Keratinocyte (primary cell): ENCODE measurements at regions not wholly inside any gene's neighbourhood (a gene's known extent, or its start where the extent isn't known, plus 50 kb on each side); places are given as distances from the start of the nearest gene placed in this dataset.

ENCODE experiments used
- DNase-seq: peaks from one replicate; pipeline ENCODE4 v3.0.0-alpha.2; 2011; ENCODE audit warnings: low read depth, missing footprints, low spot score
- FAIRE-seq: peaks from 2 replicates; lab custom pipeline; 2011; peaks lifted over from hg19 to GRCh38; lab: Jason Lieb, UNC
- H2AFZ ChIP-seq: 2 replicates; pipeline ENCODE4 v1.6.0; 2012; ENCODE audit warnings: low read length, control low read depth, inconsistent platforms; ENCODE audit not compliant: control insufficient read depth
- H3K27ac ChIP-seq: 2 replicates; pipeline ENCODE4 v1.5.1; 2011; ENCODE audit warnings: low read length; ENCODE audit not compliant: control insufficient read depth, insufficient read depth
- H3K27me3 ChIP-seq: 3 replicates; pipeline ENCODE4 v1.6.0; 2011; ENCODE audit warnings: low read length; ENCODE audit not compliant: control insufficient read depth, insufficient read depth; ENCODE audit errors: extremely low read depth
- H3K36me3 ChIP-seq, 2 experiments: 2 replicates in 1 of 2; 3 replicates in 1 of 2; pipeline ENCODE4 v1.5.1; 2011; ENCODE audit warnings: low read length in 2 of 2, mild to moderate bottlenecking in 1 of 2; ENCODE audit not compliant: control insufficient read depth in 2 of 2, insufficient read depth in 2 of 2; ENCODE audit errors: extremely low read depth in 1 of 2
- H3K4me1 ChIP-seq: 3 replicates; pipeline ENCODE4 v1.5.1; 2011; ENCODE audit warnings: low read length; ENCODE audit not compliant: control insufficient read depth, insufficient read depth; ENCODE audit errors: extremely low read depth
- H3K4me2 ChIP-seq: 3 replicates; pipeline ENCODE4 v1.6.0; 2011; ENCODE audit warnings: low read depth, low read length; ENCODE audit not compliant: control insufficient read depth, insufficient read depth; ENCODE audit errors: extremely low read depth
- H3K4me3 ChIP-seq, 3 experiments: fragments of 200-600 bp in 1 of 3; sonication (generic) in 1 of 3; 2 replicates in 2 of 3; 3 replicates in 1 of 3; pipeline ENCODE4 v1.5.1; 2011 to 2016; ENCODE audit warnings: low read length in 3 of 3, mild to moderate bottlenecking in 3 of 3, control low read depth in 2 of 3, inconsistent platforms in 1 of 3, low read depth in 1 of 3, mixed read lengths in 1 of 3, mixed run types in 1 of 3, moderate library complexity in 1 of 3; ENCODE audit not compliant: control insufficient read depth in 2 of 3, insufficient read depth in 2 of 3; ENCODE audit errors: extremely low read depth in 1 of 3
- H3K79me2 ChIP-seq: 2 replicates; pipeline ENCODE4 v1.6.0; 2012; ENCODE audit warnings: low read length; ENCODE audit not compliant: control insufficient read depth, insufficient read depth
- H3K9ac ChIP-seq: 3 replicates; pipeline ENCODE4 v1.6.0; 2011; ENCODE audit warnings: low read length; ENCODE audit not compliant: control insufficient read depth, insufficient read depth; ENCODE audit errors: extremely low read depth
- H3K9me1 ChIP-seq: 3 replicates; pipeline ENCODE4 v1.6.0; 2011; ENCODE audit warnings: low read length; ENCODE audit not compliant: control insufficient read depth, insufficient read depth; ENCODE audit errors: extremely low read depth
- H3K9me3 ChIP-seq: 2 replicates; pipeline ENCODE4 v1.5.1; 2012; ENCODE audit warnings: low read depth, low read length; ENCODE audit not compliant: control insufficient read depth
- H4K20me1 ChIP-seq: 3 replicates; pipeline ENCODE4 v1.6.0; 2011; ENCODE audit warnings: low read length; ENCODE audit not compliant: control insufficient read depth, insufficient read depth; ENCODE audit errors: extremely low read depth
- CTCF ChIP-seq, 3 experiments: IDR thresholded peaks in 1 of 3; conservative IDR thresholded peaks in 1 of 3; optimal IDR thresholded peaks in 1 of 3; 2 replicates in 2 of 3; 3 replicates in 1 of 3; pipeline versions ENCODE3 to v1.5.1; 2011; ENCODE audit warnings: low read length in 3 of 3, mild to moderate bottlenecking in 3 of 3, moderate library complexity in 2 of 3, control low read depth in 1 of 3, inconsistent platforms in 1 of 3; ENCODE audit not compliant: insufficient read depth in 2 of 3; ENCODE audit errors: extremely low read depth in 1 of 3
- EZH2 ChIP-seq: IDR thresholded peaks from one replicate; pipeline ENCODE4 v1.6.1; 2012; ENCODE audit warnings: inconsistent platforms, mild to moderate bottlenecking, low read length, moderate library complexity
- dilution Hi-C: fragments of 300-500 bp; cut with MboI; formaldehyde crosslinking; loops from one replicate; pipeline ENCODE4 v1.7.0; 2020; ENCODE audit warnings: low sequenced_read_pairs; ENCODE audit not compliant: extremely low pct_ligation_motif_present

- dilution Hi-C loops: no loop called here
- H3K4me1 ChIP-seq: peaks cover 10% of the 10 kb centered on the region
- no peak overlapping the region for H3K27ac ChIP-seq
- FAIRE-seq: no peak
- no peaks in the 10 kb centered on the region for H3K79me2 ChIP-seq
- H3K9me1 ChIP-seq: no peaks in the 10 kb centered on the region
- peak overlapping the region; percentile 32 for H3K4me2 ChIP-seq
- peak overlapping the region in 1 of 3 experiments; percentile 18 for H3K4me3 ChIP-seq
- H3K36me3 ChIP-seq: no peaks in the 10 kb centered on the region
- H3K9ac ChIP-seq: no peak overlapping the region
- TF ChIP-seq EZH2 (no peak), CTCF (optimal IDR thresholded peaks at IDR 0.05 in 1 of 3, IDR thresholded peaks at IDR 0.05 in 1 of 3, conservative IDR thresholded peaks at IDR 0.05 in 1 of 3; ENCODE audit: extremely low read depth in 1 of 3, insufficient read depth in 2 of 3, low read length in 3 of 3) (no peak)
- H4K20me1 ChIP-seq: no peaks in the 10 kb centered on the region
- no peak for DNase-seq
- H3K9me3 ChIP-seq: no peaks in the 10 kb centered on the region
- H2AFZ ChIP-seq: no peak overlapping the region
- no peaks in the 10 kb centered on the region for H3K27me3 ChIP-seq
Measured at GRCh38 chr13:83215627-83216026, 666.6 kb downstream of the SLITRK1 start.

- peaks cover 10% of the 10 kb centered on the region for H3K4me1 ChIP-seq
- H3K27me3 ChIP-seq: no peaks in the 10 kb centered on the region
- H3K4me3 ChIP-seq: no peak overlapping the region
- H3K36me3 ChIP-seq: no peaks in the 10 kb centered on the region
- no peak for TF ChIP-seq EZH2
- no peak for TF ChIP-seq CTCF (optimal IDR thresholded peaks at IDR 0.05 in 1 of 3, IDR thresholded peaks at IDR 0.05 in 1 of 3, conservative IDR thresholded peaks at IDR 0.05 in 1 of 3; ENCODE audit: extremely low read depth in 1 of 3, insufficient read depth in 2 of 3, low read length in 3 of 3)
- no peak for DNase-seq
- H3K9me3 ChIP-seq: no peaks in the 10 kb centered on the region
- no peak for FAIRE-seq
- no peak overlapping the region for H3K27ac ChIP-seq
- no peaks in the 10 kb centered on the region for H4K20me1 ChIP-seq
- H3K9me1 ChIP-seq: no peaks in the 10 kb centered on the region
- dilution Hi-C loops: no loop called here
- no peaks in the 10 kb centered on the region for H3K79me2 ChIP-seq
- H3K9ac ChIP-seq: no peak overlapping the region
- no peak overlapping the region for H2AFZ ChIP-seq
- no peak overlapping the region for H3K4me2 ChIP-seq
Measured at GRCh38 chr13:83214452-83214851, 667.8 kb downstream of the SLITRK1 start.
